ENCODE measurements at regions not wholly inside any gene's neighbourhood (a gene's known extent, or its start where the extent isn't known, plus 50 kb on each side); places are given as distances from the start of the nearest gene placed in this dataset.
A peak's percentile ranks its signal among the peaks of the same experiment; 100 is the strongest.

- Histone ChIP-seq H3K4me2 (peak overlapping the region; percentile 73; the same call in 1 of the 2 replicates), H4K20me1 (ENCODE audit: insufficient read depth) (no peaks in the 10 kb centered on the region), H3K36me3 (replicated peaks in 1 of 2; ENCODE audit: control insufficient read depth in 1 of 2, insufficient read depth in 2 of 2, low read length in 1 of 2) (no peaks in the 10 kb centered on the region), H3F3A (replicated peaks; ENCODE audit: insufficient read depth) (peaks cover 3% of the 10 kb centered on the region), H3K27me3 (ENCODE audit: insufficient read depth) (peaks cover 69% of the 10 kb centered on the region), H3K27ac (ENCODE audit: low read depth in 2 of 2, low read length in 1 of 2) (no peak overlapping the region), H3K4me3 (ENCODE audit: low read depth in 2 of 2, low read length in 1 of 2) (peak overlapping the region in 1 of 2 experiments; percentile 46; a peak in 1 of 4 replicates), H3K9me2 (no peaks in the 10 kb centered on the region; the same call in 1 of the 2 replicates), H3K9me3 (no peaks in the 10 kb centered on the region), H3K9ac (no peak overlapping the region), H3K4me1 (ENCODE audit: control insufficient read depth in 1 of 2, insufficient read depth in 2 of 2, low read depth in 1 of 2, low read length in 1 of 2) (peaks cover 0 to 3% of the 10 kb centered on the region in 2 experiments; a peak in 1 of 4 replicates), H2AFZ (ENCODE audit: low read depth) (no peak overlapping the region), H3K79me2 (ENCODE audit: insufficient read depth) (no peaks in the 10 kb centered on the region)
- POLR2A ChIA-PET: no interaction called here
- peak; percentile 33 for DNase-seq
- 2% methylated on average over 28 of the region's 54 CpGs for WGBS (ENCODE audit: low lambda C conversion rate)
- no peak for TF ChIP-seq GATA2 (CRISPR knock-in tag; IDR thresholded peaks at IDR 0.05)
- no peak for TF ChIP-seq SMC3 (IDR thresholded peaks at IDR 0.05; ENCODE audit: low read depth, low read length)
- TF ChIP-seq FOXM1 (IDR thresholded peaks at IDR 0.05; ENCODE audit: low read depth): no peak
- TF ChIP-seq FOSL2 (IDR thresholded peaks at IDR 0.05; ENCODE audit: borderline replicate concordance, low read depth): no peak
- no peak for TF ChIP-seq RAD21 (IDR thresholded peaks at IDR 0.05; ENCODE audit: low read length)
- TF ChIP-seq EP300 (IDR thresholded peaks at IDR 0.05; ENCODE audit: borderline replicate concordance in 1 of 2, low read depth in 1 of 2, low read length in 1 of 2): no peak
- no peak for TF ChIP-seq IRF3 (IDR thresholded peaks at IDR 0.05; ENCODE audit: low read depth, low read length)
- no peak for TF ChIP-seq USF2 (IDR thresholded peaks at IDR 0.05; ENCODE audit: borderline replicate concordance, low read depth, low read length)
- TF ChIP-seq CTCF (IDR thresholded peaks at IDR 0.05): no peak
- no peak for TF ChIP-seq NFIC (IDR thresholded peaks at IDR 0.05; ENCODE audit: borderline replicate concordance)
- TF ChIP-seq MEF2A (IDR thresholded peaks at IDR 0.05; ENCODE audit: borderline replicate concordance, low read depth): no peak
- TF ChIP-seq GABPA (IDR thresholded peaks at IDR 0.05; ENCODE audit: low read depth): no peak
- TF ChIP-seq FOXJ3 (CRISPR knock-in tag; IDR thresholded peaks at IDR 0.05): no peak
- TF ChIP-seq MAX (IDR thresholded peaks at IDR 0.05; ENCODE audit: low read depth): no peak
- no peak for TF ChIP-seq TEAD4 (IDR thresholded peaks at IDR 0.05; ENCODE audit: borderline replicate concordance, insufficient read depth)
- TF ChIP-seq MXI1 (IDR thresholded peaks at IDR 0.05; ENCODE audit: low read depth, low read length): no peak
- TF ChIP-seq RXRA (IDR thresholded peaks at IDR 0.05; ENCODE audit: borderline replicate concordance, low read depth): no peak
- TF ChIP-seq RCOR1 (IDR thresholded peaks at IDR 0.05; ENCODE audit: low read length): no peak
- CTCF ChIA-PET: no interaction called here
Measured at GRCh38 chr7:114086914-114087652, 168.3 kb upstream of the PPP1R3A start.

Measured in SK-N-SH (cell line).